ENCODE measurements at regions not wholly inside any gene's neighbourhood (a gene's known extent, or its start where the extent isn't known, plus 50 kb on each side); places are given as distances from the start of the nearest gene placed in this dataset.
"Not testable (repeated sequence)": the region's sequence is repeated elsewhere in the genome, so short reads cannot be mapped to it uniquely, and the experiment has no call there.

DNA sequence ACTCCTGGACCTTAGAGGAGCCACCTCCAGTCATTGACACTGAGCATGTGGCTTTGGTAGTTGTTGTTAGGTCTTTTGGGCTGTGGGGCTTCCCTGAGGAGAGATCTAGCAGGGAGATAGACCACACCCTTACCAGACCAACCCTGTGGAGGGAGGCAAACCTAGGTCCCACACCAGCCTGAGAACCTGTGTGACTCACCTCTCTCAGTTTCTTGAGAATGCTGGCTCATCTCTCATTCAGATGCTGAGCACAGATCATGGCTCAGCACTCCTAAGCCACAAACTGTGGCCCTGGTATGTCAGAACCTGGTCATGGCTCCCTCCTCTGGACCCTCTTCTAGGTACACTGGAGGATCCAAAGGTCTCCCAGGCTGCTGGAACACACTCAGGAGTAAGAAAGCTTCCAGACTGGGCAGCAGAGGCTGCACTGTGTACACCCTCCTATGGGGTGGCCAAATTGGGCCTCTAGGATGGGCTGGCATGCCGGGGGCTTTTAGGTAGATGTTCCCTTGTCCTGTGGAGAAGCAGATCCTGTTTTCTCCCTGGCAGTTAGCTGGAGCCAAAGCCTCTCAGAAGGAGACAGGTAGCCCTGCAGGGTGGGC is 1294.5 kb downstream of the KHDRBS2 start:
- no peak for DNase-seq

- no peak for DNase-seq
Observed at GRCh38 chr6:60952500-60952899, 1333.5 kb downstream of the KHDRBS2 start.

- DNase-seq: not testable (repeated sequence)
Observed at GRCh38 chr6:60950221-60950923, 1335.7 kb downstream of the KHDRBS2 start.

- not testable (repeated sequence) for DNase-seq
Observed at GRCh38 chr6:60947416-60947815, 1338.6 kb downstream of the KHDRBS2 start.

- peak; percentile 13 for DNase-seq
Observed at GRCh38 chr6:60944803-60945202, 1341.2 kb downstream of the KHDRBS2 start.

DNA sequence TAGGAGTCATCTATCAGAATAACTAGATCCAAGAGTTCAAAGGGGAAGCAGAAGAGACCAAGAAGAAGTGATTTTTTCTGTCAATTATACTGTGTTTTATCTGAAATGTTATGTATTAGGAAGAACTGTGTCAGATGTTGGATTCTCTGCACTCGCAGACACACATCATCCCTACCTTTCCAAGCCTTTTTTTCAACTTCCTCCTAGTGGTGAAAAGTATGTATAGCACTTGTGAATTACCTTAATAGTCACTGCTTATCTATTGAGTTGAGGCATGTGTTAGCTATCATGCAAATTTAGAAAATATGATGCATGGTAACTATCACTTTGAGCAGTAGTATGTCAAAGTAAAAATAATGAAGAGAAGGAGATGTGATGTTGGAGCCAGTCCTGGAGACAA is 1350.1 kb downstream of the KHDRBS2 start:
- DNase-seq: not testable (repeated sequence)

DNA sequence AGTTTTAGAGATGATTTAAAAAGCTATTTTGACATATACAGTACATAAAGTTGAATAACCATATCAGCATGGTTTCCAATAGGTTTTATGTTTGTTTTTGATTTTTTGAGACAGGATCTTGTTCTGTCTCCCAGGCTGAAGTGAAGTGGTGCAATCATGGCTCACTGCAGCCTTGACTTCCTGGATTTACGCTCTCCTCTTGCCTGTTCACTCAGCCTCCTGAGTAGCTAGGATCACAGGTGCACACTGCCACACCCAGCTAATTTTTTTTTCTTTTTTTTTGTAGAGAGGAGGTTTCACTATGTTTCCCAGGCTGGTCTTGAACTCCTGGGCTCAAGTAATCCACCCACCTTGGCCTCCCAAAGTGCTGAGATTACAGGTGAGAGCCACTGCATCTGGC is 1366.4 kb downstream of the KHDRBS2 start:
- DNase-seq: not testable (repeated sequence)

GRCh38 chr6:60903860-60904259 is 1382.2 kb downstream of the KHDRBS2 start:
- not testable (repeated sequence) for DNase-seq

DNA sequence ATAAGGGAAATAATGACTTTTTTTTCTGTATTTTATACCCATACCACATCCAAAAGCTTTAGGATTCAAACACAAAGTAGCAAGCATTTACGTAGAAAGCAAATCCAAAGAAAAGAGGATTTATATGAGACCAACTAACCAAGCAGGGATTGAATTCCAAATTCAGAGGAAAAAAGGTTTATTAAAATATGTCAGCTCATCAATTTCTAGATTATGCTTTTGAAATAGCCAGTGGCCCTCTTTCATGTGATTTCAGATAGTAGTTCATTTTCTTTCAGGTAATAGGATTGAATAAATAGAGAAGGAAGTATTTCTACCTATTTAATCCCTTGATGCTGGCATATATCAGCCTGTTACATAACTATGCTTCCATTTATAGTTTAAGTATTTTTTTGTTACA is 1392.7 kb downstream of the KHDRBS2 start:
- not testable (repeated sequence) for DNase-seq

DNA sequence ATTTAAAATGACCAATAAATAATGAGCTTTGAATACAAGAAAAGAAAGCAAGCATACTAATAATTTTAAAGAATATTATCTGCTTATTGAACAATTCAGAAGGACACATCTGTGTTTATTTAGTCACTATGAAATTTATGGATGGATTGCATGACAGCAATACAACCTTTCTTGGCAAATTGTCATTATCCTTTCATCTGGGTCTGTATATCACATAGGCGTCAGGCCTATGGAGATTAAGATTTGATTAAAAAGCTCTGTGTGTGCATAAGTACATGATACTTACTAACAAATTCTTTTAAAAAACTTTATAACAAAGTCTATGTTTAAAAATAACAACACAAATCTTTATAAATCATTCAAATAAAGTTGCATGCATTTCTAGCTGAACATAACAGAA is 1394.4 kb downstream of the KHDRBS2 start:
- DNase-seq: no peak

DNA sequence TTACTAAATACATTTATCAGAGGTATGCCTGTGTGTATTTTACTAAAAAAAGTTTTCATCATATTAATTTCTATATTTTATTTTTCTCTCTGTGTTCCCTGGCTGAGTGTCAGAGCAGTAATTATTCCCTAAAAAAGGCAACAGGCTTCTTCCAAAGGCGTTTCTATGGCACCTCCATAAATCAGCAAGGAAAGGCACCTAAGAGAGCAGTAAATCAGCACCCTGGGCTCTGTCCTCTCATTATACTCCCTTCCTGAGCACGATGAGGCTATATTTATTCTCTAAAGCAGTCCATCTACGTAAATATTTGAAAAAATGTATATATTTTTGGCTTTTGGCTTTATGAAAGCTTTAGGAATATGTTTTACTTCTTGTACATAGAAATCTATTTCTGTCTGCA is 1408.6 kb downstream of the KHDRBS2 start:
- not testable (repeated sequence) for DNase-seq

GRCh38 chr6:60870779-60871178 is 1415.2 kb downstream of the KHDRBS2 start:
- DNase-seq: not testable (repeated sequence)

GRCh38 chr6:60867548-60867947 is 1418.5 kb downstream of the KHDRBS2 start:
- DNase-seq: no peak

DNA sequence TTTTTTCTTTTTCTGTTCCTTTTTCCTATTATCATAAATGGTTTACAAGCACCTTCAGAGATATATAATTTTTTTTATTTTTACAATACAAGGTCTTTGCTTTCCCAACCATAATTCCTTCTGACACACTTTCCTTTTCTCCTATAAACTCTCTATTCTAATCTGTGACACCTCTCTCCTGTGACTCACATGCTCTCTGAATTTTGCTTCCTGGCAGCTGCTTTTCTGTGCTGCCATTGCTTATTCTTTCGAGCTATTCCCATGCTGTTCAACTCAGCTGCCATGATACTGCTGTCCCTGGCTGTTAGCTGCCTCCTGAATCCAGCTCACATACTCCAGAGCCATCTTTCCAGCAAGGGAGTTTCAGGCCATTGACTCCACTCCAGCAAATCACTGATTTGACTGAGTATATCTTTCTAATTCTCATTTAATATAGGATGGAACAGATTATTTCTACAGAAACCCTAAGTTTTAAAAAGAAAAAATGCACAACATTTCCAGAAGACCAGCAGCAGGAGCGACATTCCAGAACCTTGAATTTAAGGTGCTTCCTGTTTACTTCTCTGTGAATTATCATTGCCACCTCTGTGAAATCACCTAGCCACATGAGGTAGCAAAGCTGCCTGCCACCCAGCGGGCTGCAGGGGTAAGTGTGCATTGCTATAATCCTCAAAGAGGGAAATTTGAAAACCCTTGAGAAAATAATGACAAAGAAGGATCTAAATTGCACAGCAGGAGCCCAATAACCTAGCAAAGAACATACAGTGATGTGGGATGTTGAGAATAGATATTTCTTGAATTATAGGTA is 1442.6 kb downstream of the KHDRBS2 start:
- not testable (repeated sequence) for DNase-seq

GRCh38 chr6:60830726-60831125 is 1455.3 kb downstream of the KHDRBS2 start:
- DNase-seq: not testable (repeated sequence)

DNA sequence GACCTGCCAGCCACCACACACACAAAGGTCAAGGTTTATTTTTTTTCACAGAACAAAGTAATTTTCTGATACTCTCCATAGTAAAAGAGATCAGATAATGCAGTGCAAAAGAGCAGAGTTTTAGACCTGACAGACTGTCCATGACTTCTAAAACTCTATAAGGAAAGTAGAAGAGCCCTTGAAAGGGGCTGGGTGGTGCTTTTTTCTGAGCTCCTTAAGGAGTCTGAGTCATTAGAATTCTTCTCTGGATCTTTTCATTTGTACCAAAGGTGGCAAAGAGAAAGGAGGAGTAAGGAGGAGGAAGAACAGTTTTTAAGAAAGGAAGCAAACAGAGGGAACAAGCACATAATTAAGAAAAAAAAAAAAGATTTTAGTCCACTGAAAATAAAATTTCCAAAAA is 1463.4 kb downstream of the KHDRBS2 start:
- DNase-seq: not testable (repeated sequence)

DNA sequence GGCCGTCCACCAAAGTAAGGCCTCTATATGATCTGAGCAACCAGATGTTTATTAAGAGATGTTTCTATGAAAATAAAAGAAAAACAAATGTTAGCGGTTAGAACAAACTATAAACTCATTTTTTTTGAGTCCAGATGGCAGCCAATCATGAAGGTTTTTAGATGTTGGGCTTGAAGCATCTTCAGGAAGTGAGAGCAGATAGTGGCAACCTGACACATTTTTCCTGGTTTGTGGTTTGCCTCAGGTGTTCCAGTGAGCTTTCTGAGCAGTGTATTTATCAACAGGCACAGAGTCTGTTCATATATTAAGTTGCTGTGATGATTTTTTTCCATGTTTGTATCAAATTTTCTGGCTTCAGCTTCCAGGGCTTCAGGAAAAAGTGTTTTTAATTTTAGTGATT is 1468.0 kb downstream of the KHDRBS2 start:
- DNase-seq: not testable (repeated sequence)

- not testable (repeated sequence) for DNase-seq
Observed at GRCh38 chr6:60814784-60815183, 1471.2 kb downstream of the KHDRBS2 start.

DNA sequence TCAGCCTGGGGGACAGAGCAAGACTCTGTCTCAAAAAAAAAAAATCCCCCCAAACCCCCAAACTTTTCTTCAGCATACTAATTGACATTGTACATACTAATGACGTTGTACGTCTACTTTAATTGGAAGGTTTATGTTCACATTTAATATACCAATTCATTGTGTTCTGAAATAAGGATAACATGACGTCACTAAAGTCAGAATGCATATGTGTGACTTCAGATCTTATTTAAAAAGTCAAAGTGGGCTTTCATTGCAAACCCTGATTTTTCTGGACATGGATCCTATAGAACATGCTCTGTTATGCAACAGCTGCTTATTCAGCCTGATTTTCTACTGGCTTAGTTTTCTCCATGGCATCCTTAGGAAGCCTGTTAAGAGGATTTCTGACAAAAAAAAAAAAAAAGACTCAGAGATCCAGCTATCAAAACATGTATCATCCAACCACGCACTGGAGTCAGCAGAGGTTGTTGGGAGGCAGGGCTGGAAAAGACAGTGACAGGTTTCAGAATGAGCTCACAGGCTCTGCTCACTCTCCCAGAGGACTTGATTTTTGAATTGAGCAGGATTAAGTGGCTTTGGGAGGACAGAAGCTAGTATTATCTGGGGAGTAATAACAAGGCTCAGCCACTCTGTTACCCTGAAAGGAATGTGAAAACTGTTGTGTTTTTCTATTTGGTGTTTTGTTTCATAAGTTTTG is 1472.0 kb downstream of the KHDRBS2 start:
- not testable (repeated sequence) for DNase-seq

GRCh38 chr6:60810216-60810615 is 1475.8 kb downstream of the KHDRBS2 start:
- DNase-seq: not testable (repeated sequence)

DNA sequence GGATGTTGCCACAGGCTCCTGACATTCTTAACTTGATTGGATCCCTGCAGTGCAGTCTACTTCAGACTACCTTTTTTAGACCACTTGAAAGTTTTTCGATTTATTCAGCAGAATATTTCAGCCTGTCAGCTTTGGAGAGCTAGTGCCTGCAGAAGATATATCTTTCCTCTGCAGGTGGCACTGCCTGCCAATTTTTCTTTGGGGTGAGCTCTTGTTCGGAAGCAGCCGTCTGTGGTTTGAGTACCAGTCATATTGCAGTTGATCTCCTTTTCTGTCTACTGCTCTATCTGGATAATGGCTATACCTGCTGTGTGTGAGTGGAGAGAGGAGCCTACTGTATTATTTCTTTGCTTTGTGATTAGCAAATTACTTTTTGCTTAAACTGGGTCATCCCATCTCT is 1486.9 kb downstream of the KHDRBS2 start:
- not testable (repeated sequence) for DNase-seq

- DNase-seq: not testable (repeated sequence)
Observed at GRCh38 chr6:60797831-60798230, 1488.2 kb downstream of the KHDRBS2 start.

DNA sequence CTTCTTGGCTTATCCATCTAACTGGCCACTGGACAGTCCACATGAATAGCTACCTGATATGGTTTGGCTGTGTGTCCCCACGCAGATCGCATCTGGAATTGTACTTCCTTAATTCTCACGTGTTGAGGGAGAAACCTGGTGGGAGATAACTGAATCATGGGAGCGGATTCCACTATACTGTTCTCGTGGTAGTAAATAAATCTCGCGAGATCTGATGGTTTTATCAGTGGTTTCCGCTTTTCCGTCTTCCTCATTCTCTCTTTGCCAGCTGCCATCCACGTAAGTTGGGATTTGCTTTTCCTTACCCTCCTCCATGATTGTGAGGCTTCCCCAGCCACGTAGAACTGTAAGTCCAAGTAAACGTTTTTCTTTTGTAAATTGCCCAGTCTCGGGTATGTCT is 1496.4 kb downstream of the KHDRBS2 start:
- DNase-seq: not testable (repeated sequence)
